IMR-90 (cell line): ENCODE measurements at regions not wholly inside any gene's neighbourhood (a gene's known extent, or its start where the extent isn't known, plus 50 kb on each side); places are given as distances from the start of the nearest gene placed in this dataset.

Experiments
- ATAC-seq: fragments of 200-7000 bp; cut with Tn5 transposase; 2 replicates; pipeline ENCODE4 v1.9.1; 2020; ENCODE audit warnings: low read depth, mild to moderate bottlenecking, moderate library complexity
- BruUV-seq: library from RNA; stranded (reverse); fragments of 400-500 nt; replicated peaks from 2 replicates; lab custom pipeline; 2021; lab: Mats Ljungman, UMichigan
- CTCF ChIA-PET: fragments of 300-600 bp; formaldehyde crosslinking; extraction: SDS; loops from one replicate; lab custom pipeline; 2021; ENCODE audit warnings: antibody characterized with exemption; lab: Yijun Ruan, JAX
- POLR2A ChIA-PET: fragments of 300-600 bp; sonication (Branson Sonifier 250); formaldehyde crosslinking; loops from one replicate; lab custom pipeline; 2022; ENCODE audit warnings: antibody characterized with exemption; ENCODE audit not compliant: unreplicated experiment; lab: Charles Lee
- DNase-seq: peaks from one replicate; pipeline ENCODE4 v3.0.0; 2013
- H2AFZ ChIP-seq: replicated peaks from 2 replicates; pipeline ENCODE3; 2013; ENCODE audit warnings: low read length, mild to moderate bottlenecking; ENCODE audit not compliant: poor library complexity
- H2AK5ac ChIP-seq: 2 replicates; pipeline ENCODE4 v1.6.1; 2013; ENCODE audit warnings: low read depth, low read length, inconsistent platforms
- H2AK9ac ChIP-seq: replicated peaks from 2 replicates; pipeline ENCODE3; 2013; ENCODE audit warnings: mild to moderate bottlenecking, low read depth, low read length, moderate library complexity; ENCODE audit not compliant: poor library complexity
- H2BK120ac ChIP-seq: 2 replicates; pipeline ENCODE4 v1.6.1; 2013; ENCODE audit warnings: low read depth, low read length, inconsistent platforms
- H2BK15ac ChIP-seq: 3 replicates; pipeline ENCODE4 v1.6.1; 2013; ENCODE audit warnings: low read depth, low read length, inconsistent platforms
- H2BK20ac ChIP-seq: 2 replicates; pipeline ENCODE4 v1.6.1; 2013; ENCODE audit warnings: low read depth, mild to moderate bottlenecking, inconsistent platforms, low read length, moderate library complexity
- H2BK5ac ChIP-seq: 2 replicates; pipeline ENCODE4 v1.6.1; 2013; ENCODE audit warnings: mild to moderate bottlenecking, low read depth, low read length, inconsistent platforms; ENCODE audit not compliant: poor library complexity, severe bottlenecking
- H3K14ac ChIP-seq: replicated peaks from 2 replicates; pipeline ENCODE4 v1.6.1; 2013; ENCODE audit warnings: low read depth, low read length, inconsistent platforms
- H3K18ac ChIP-seq: 2 replicates; pipeline ENCODE4 v1.6.1; 2013; ENCODE audit warnings: low read depth, low read length, control low read depth
- H3K23ac ChIP-seq: 2 replicates; pipeline ENCODE4 v1.6.1; 2013; ENCODE audit warnings: low read depth, low read length, inconsistent platforms
- H3K27ac ChIP-seq: 2 replicates; pipeline ENCODE4 v1.5.1; 2013; ENCODE audit warnings: mild to moderate bottlenecking, control low read depth, low read length; ENCODE audit not compliant: insufficient read depth
- H3K27me3 ChIP-seq: 2 replicates; pipeline ENCODE4 v1.6.1; 2013; ENCODE audit warnings: low read length; ENCODE audit not compliant: control insufficient read depth, insufficient read depth
- H3K36me3 ChIP-seq: 2 replicates; pipeline ENCODE4 v1.6.1; 2013; ENCODE audit warnings: low read length, mixed read lengths; ENCODE audit not compliant: control insufficient read depth, insufficient read depth
- H3K4ac ChIP-seq: 2 replicates; pipeline ENCODE4 v1.6.1; 2013; ENCODE audit warnings: low read depth, low read length, inconsistent platforms
- H3K4me1 ChIP-seq: 2 replicates; pipeline ENCODE4 v1.6.1; 2013; ENCODE audit warnings: low read length, mixed read lengths; ENCODE audit not compliant: control insufficient read depth, insufficient read depth
- H3K4me2 ChIP-seq: 2 replicates; pipeline ENCODE4 v1.6.1; 2013; ENCODE audit warnings: low read depth, mild to moderate bottlenecking, control low read depth, low read length, moderate library complexity
- H3K4me3 ChIP-seq: 2 replicates; pipeline ENCODE4 v1.5.1; 2013; ENCODE audit warnings: low read depth, mild to moderate bottlenecking, control low read depth, low read length, moderate library complexity; ENCODE audit not compliant: insufficient read depth
- H3K56ac ChIP-seq: 2 replicates; pipeline ENCODE4 v1.6.1; 2013; ENCODE audit warnings: low read length, inconsistent platforms; ENCODE audit not compliant: insufficient read depth; ENCODE audit errors: extremely low read depth
- H3K79me1 ChIP-seq, 2 experiments: 2 replicates each; pipeline ENCODE4 v1.6.1; 2013; ENCODE audit warnings: low read length in 2 of 2, inconsistent platforms in 1 of 2, low read depth in 1 of 2
- H3K9ac ChIP-seq: 2 replicates; pipeline ENCODE4 v1.6.1; 2013; ENCODE audit warnings: low read depth, low read length, control low read depth
- H3K9me1 ChIP-seq: 2 replicates; pipeline ENCODE4 v1.6.1; 2013; ENCODE audit warnings: low read length, inconsistent platforms; ENCODE audit not compliant: insufficient read depth
- H3K9me3 ChIP-seq: 2 replicates; pipeline ENCODE4 v1.6.1; 2013; ENCODE audit warnings: low read length; ENCODE audit not compliant: control insufficient read depth, insufficient read depth
- H4K20me1 ChIP-seq: 2 replicates; pipeline ENCODE4 v1.6.1; 2013; ENCODE audit warnings: low read length, inconsistent platforms; ENCODE audit not compliant: insufficient read depth
- H4K5ac ChIP-seq: 2 replicates; pipeline ENCODE4 v1.6.1; 2013; ENCODE audit warnings: mild to moderate bottlenecking, low read depth, low read length, control low read depth
- H4K8ac ChIP-seq, 2 experiments: 2 replicates each; pipeline ENCODE4 v1.6.1; 2013; ENCODE audit warnings: low read depth in 2 of 2, low read length in 2 of 2, control low read depth in 1 of 2, inconsistent platforms in 1 of 2
- H4K91ac ChIP-seq: 2 replicates; pipeline ENCODE4 v1.6.1; 2013; ENCODE audit warnings: low read depth, low read length, inconsistent platforms; ENCODE audit not compliant: insufficient read depth
- MXI1 ChIP-seq: IDR thresholded peaks from 2 replicates; pipeline ENCODE4 v1.6.1; 2012; ENCODE audit warnings: low read depth, mild to moderate bottlenecking, low read length, moderate library complexity, borderline replicate concordance
- SMC3 ChIP-seq: fragments of 150-350 bp; IDR thresholded peaks from 2 replicates; pipeline ENCODE4 v1.6.1; 2016; ENCODE audit warnings: low read depth, mild to moderate bottlenecking, antibody characterized with exemption, low read length, moderate library complexity
- WGBS, 2 experiments: methylation state at CpG; one replicate each; pipeline versions ENCODE4 v1.1.5 to v1.1.7; 2013; ENCODE audit warnings: missing lambda C conversion rate in 2 of 2; ENCODE audit not compliant: insufficient read length in 1 of 2; ENCODE audit errors: extremely low coverage in 2 of 2; 5-methylcytosine and 5-hydroxymethylcytosine counted together
- dilution Hi-C: fragments of 300-500 bp; cut with HindIII; formaldehyde crosslinking; loops from one replicate; pipeline ENCODE4 v1.14.3; 2018; ENCODE audit warnings: low sequenced_read_pairs; ENCODE audit not compliant: unreplicated experiment
- in situ Hi-C: fragments of 300-500 bp; cut with MboI; formaldehyde crosslinking; loops from 3 replicates; pipeline ENCODE4 v1.14.3; 2019; ENCODE audit warnings: low sequenced_read_pairs, inconsistent platforms, mixed read lengths
- intact Hi-C: fragments of 100-400 bp; cut with micrococcal nuclease; formaldehyde crosslinking; loops from 2 replicates; pipeline ENCODE4 v1.10.0; 2022
- TF ChIP-seq, protein P1 (sequence below): fragments of 150-350 bp; IDR thresholded peaks from 2 replicates; pipeline ENCODE4 v1.6.1; 2016; ENCODE audit warnings: low read depth, mild to moderate bottlenecking, low read length, moderate library complexity, borderline replicate concordance

DNA sequence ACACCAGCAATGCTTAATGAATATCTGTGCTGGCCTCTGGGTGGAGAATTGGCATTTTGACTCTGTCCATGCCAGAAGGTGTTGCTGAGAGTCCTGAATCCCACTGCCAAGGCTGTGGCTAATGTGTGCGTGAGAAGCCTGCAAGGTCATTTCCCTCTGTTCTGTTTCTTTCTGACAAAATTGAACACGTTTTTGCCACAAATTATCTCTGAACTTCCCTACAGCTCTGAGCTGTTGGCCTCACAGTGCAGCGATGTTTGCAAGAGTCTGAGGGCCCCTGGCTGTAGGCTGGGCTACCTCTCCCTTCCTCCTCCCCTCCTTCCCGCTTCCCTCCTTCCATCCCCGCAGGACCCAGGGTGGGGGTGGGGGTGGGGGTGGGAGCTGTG is 154.1 kb upstream of the HS6ST1 start:
- Histone ChIP-seq H3K27me3 (peaks cover 4% of the 10 kb centered on the region), H4K20me1 (no peaks in the 10 kb centered on the region), H3K79me1 (no peaks in the 10 kb centered on the region), H3K18ac (no peak overlapping the region; the same call in 1 of the 2 replicates), H3K4me1 (peaks cover 6% of the 10 kb centered on the region; the same call in 1 of the 2 replicates), H4K8ac (peak overlapping the region in 1 of 2 experiments; percentile 34; a peak in 1 of 4 replicates), H3K4me2 (no peak overlapping the region; the same call in 1 of the 2 replicates), H3K4me3 (no peak overlapping the region), H3K9me3 (peaks cover 26% of the 10 kb centered on the region), H3K23ac (no peak overlapping the region), H2BK5ac (no peak overlapping the region), H4K5ac (no peak overlapping the region; the same call in 1 of the 2 replicates), H3K14ac (no peak overlapping the region), H2BK20ac (peak overlapping the region; percentile 27; the same call in 1 of the 2 replicates), H3K9me1 (peaks cover 8% of the 10 kb centered on the region; the same call in 1 of the 2 replicates), H2AK9ac (peak overlapping the region; percentile 15), H3K4ac (peak overlapping the region; percentile 26), H2AFZ (peak overlapping the region; percentile 85), H4K91ac (peak overlapping the region; percentile 20; the same call in 1 of the 2 replicates), H2BK15ac (0 out of 3 replicates have a peak overlapping the region, but pooled peaks have one; percentile 5), H3K9ac (peak overlapping the region; percentile 26), H3K36me3 (no peaks in the 10 kb centered on the region), H2BK120ac (no peak overlapping the region; the same call in 1 of the 2 replicates), H2AK5ac (peak overlapping the region; percentile 43; the same call in 1 of the 2 replicates), H3K27ac (peak overlapping the region; percentile 38; the same call in 1 of the 2 replicates), H3K56ac (no peak overlapping the region; the same call in 1 of the 2 replicates)
- no CpG with 5 or more reads among the region's 5 CpGs for WGBS, 2 experiments
- intact Hi-C loops (loop anchor here (5.0 to 10.0 kb wide), 2 partner anchors 150 to 262 kb away; no protein-coding TSS in a partner anchor), dilution Hi-C loops (no loop called here), in situ Hi-C loops (no loop called here)
- peak; percentile 70 for ATAC-seq
- peak; percentile 35 for DNase-seq
- ChIA-PET CTCF (interaction anchor here (0.5 kb wide), 1 partner anchor 62 kb away, joined by 4 read pairs; no protein-coding TSS in a partner anchor), POLR2A (no interaction called here)
- TF ChIP-seq SMC3: no peak
- no peak for TF ChIP-seq MXI1
- TF ChIP-seq, protein P1, sequence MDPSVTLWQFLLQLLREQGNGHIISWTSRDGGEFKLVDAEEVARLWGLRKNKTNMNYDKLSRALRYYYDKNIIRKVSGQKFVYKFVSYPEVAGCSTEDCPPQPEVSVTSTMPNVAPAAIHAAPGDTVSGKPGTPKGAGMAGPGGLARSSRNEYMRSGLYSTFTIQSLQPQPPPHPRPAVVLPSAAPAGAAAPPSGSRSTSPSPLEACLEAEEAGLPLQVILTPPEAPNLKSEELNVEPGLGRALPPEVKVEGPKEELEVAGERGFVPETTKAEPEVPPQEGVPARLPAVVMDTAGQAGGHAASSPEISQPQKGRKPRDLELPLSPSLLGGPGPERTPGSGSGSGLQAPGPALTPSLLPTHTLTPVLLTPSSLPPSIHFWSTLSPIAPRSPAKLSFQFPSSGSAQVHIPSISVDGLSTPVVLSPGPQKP: no peak
- no TSS peak for BruUV-seq
